SK-N-MC (cell line): ENCODE measurements at regions not wholly inside any gene's neighbourhood (a gene's known extent, or its start where the extent isn't known, plus 50 kb on each side); places are given as distances from the start of the nearest gene placed in this dataset.

Source experiments
- DNase-seq: peaks from one replicate; pipeline ENCODE4 v3.0.0-alpha.2; 2011; ENCODE audit warnings: low read depth, low spot score
- H3K27ac ChIP-seq: fragments of 200-600 bp; sonication (generic); 2 replicates; pipeline ENCODE4 v1.5.1; 2016; ENCODE audit warnings: mixed run types
- H3K36me3 ChIP-seq: fragments of 200-600 bp; sonication (generic); 2 replicates; pipeline ENCODE4 v1.6.1; 2017; ENCODE audit warnings: antibody characterized with exemption, low read length, mixed read lengths; ENCODE audit not compliant: insufficient read depth
- H3K4me3 ChIP-seq: fragments of 200-600 bp; sonication (generic); 2 replicates; pipeline ENCODE4 v1.5.1; 2016
- H3K9ac ChIP-seq: fragments of 200-600 bp; sonication (generic); 2 replicates; pipeline ENCODE4 v1.8.0; 2017; ENCODE audit warnings: mixed run types, mixed read lengths; ENCODE audit not compliant: insufficient read length
- H3K9me3 ChIP-seq: fragments of 200-600 bp; sonication (generic); 2 replicates; pipeline ENCODE4 v1.6.1; 2017; ENCODE audit warnings: low read depth, mild to moderate bottlenecking, antibody characterized with exemption, low read length, moderate library complexity, mixed read lengths
- EZH2 ChIP-seq: fragments of 200-600 bp; sonication (generic); IDR thresholded peaks from one replicate; pipeline ENCODE4 v1.6.1; 2017; ENCODE audit warnings: antibody characterized with exemption
- FOXP2 ChIP-seq: optimal IDR thresholded peaks from 2 replicates; pipeline ENCODE3; 2011; ENCODE audit warnings: mild to moderate bottlenecking, moderate library complexity; ENCODE audit not compliant: insufficient read depth; ENCODE audit errors: extremely low read length, control extremely low read depth
- POLR2AphosphoS5 ChIP-seq: IDR thresholded peaks from 2 replicates; pipeline ENCODE4 v1.6.1; 2012; ENCODE audit warnings: mild to moderate bottlenecking, low read depth, low read length, borderline replicate concordance

GRCh38 chr9:30995956-30996738 lies 1388.3 kb upstream of the ACO1 start:
- peak overlapping the region; percentile 36; the same call in 1 of the 2 replicates for H3K27ac ChIP-seq
- peak; percentile 55 for DNase-seq

GRCh38 chr9:30996761-30997160 lies 1387.7 kb upstream of the ACO1 start:
- TF ChIP-seq POLR2AphosphoS5 (no peak), EZH2 (no peak), FOXP2 (no peak)
- H3K9ac ChIP-seq: no peak overlapping the region
- DNase-seq: no peak
- H3K36me3 ChIP-seq: no peaks in the 10 kb centered on the region
- H3K9me3 ChIP-seq: peaks cover 3% of the 10 kb centered on the region; the same call in 1 of the 2 replicates
- no peak overlapping the region for H3K4me3 ChIP-seq
- H3K27ac ChIP-seq: no peak overlapping the region

More at GRCh38 chr9:30995956-30996738, 1388.3 kb upstream of the ACO1 start:
- Histone ChIP-seq H3K9ac (no peak overlapping the region), H3K36me3 (no peaks in the 10 kb centered on the region), H3K4me3 (no peak overlapping the region), H3K9me3 (peaks cover 3% of the 10 kb centered on the region; the same call in 1 of the 2 replicates)
- TF ChIP-seq POLR2AphosphoS5 (no peak), EZH2 (no peak), FOXP2 (no peak)

GRCh38 chr9:30997291-30997690 lies 1387.2 kb upstream of the ACO1 start:
- Histone ChIP-seq H3K9ac (no peak overlapping the region), H3K27ac (no peak overlapping the region), H3K36me3 (no peaks in the 10 kb centered on the region), H3K9me3 (peaks cover 3% of the 10 kb centered on the region; the same call in 1 of the 2 replicates), H3K4me3 (no peak overlapping the region)
- no peak for DNase-seq
- TF ChIP-seq EZH2 (no peak), POLR2AphosphoS5 (no peak), FOXP2 (no peak)

- H3K27ac ChIP-seq: no peak overlapping the region
- DNase-seq: no peak
- no peaks in the 10 kb centered on the region for H3K9me3 ChIP-seq
- TF ChIP-seq POLR2AphosphoS5 (no peak), EZH2 (no peak), FOXP2 (no peak)
- no peaks in the 10 kb centered on the region for H3K36me3 ChIP-seq
- no peak overlapping the region for H3K9ac ChIP-seq
- no peak overlapping the region for H3K4me3 ChIP-seq
These were observed 1379.3 kb upstream of the ACO1 start for GRCh38 chr9:31005086-31005665.

- no peak for DNase-seq
These were observed 1371.1 kb upstream of the ACO1 start for GRCh38 chr9:31013371-31013770.

GRCh38 chr9:31023847-31024246 lies 1360.6 kb upstream of the ACO1 start:
- no peak for TF ChIP-seq POLR2AphosphoS5
- TF ChIP-seq FOXP2: no peak
- TF ChIP-seq EZH2: no peak
- no peak for DNase-seq
- no peak overlapping the region for H3K9ac ChIP-seq
- H3K27ac ChIP-seq: no peak overlapping the region
- no peaks in the 10 kb centered on the region for H3K36me3 ChIP-seq
- no peak overlapping the region for H3K4me3 ChIP-seq
- no peaks in the 10 kb centered on the region for H3K9me3 ChIP-seq

More at GRCh38 chr9:31013371-31013770, 1371.1 kb upstream of the ACO1 start:
- no peaks in the 10 kb centered on the region for H3K36me3 ChIP-seq
- H3K27ac ChIP-seq: no peak overlapping the region
- H3K4me3 ChIP-seq: no peak overlapping the region
- no peak overlapping the region for H3K9ac ChIP-seq
- no peak for TF ChIP-seq POLR2AphosphoS5
- no peak for TF ChIP-seq FOXP2
- no peak for TF ChIP-seq EZH2
- no peaks in the 10 kb centered on the region; the same call in 1 of the 2 replicates for H3K9me3 ChIP-seq

- Histone ChIP-seq H3K9me3 (no peaks in the 10 kb centered on the region), H3K27ac (0 out of 2 replicates have a peak overlapping the region, but pooled peaks have one; percentile 6), H3K9ac (no peak overlapping the region), H3K36me3 (no peaks in the 10 kb centered on the region), H3K4me3 (no peak overlapping the region)
- no peak for DNase-seq
- TF ChIP-seq FOXP2: no peak
- TF ChIP-seq EZH2: no peak
- no peak for TF ChIP-seq POLR2AphosphoS5
These were observed 1356.8 kb upstream of the ACO1 start for GRCh38 chr9:31027678-31028077.

- Histone ChIP-seq H3K9ac (no peak overlapping the region), H3K9me3 (no peaks in the 10 kb centered on the region), H3K36me3 (no peaks in the 10 kb centered on the region), H3K4me3 (no peak overlapping the region), H3K27ac (no peak overlapping the region)
- no peak for DNase-seq
- TF ChIP-seq POLR2AphosphoS5 (no peak), FOXP2 (no peak), EZH2 (no peak)
These were observed 1356.3 kb upstream of the ACO1 start for GRCh38 chr9:31028137-31028536.
